ENCODE measurements at regions not wholly inside any gene's neighbourhood (a gene's known extent, or its start where the extent isn't known, plus 50 kb on each side); places are given as distances from the start of the nearest gene placed in this dataset.

- TF ChIP-seq CTCF (IDR thresholded peaks at IDR 0.05; ENCODE audit: insufficient read depth, low read length, poor library complexity, severe bottlenecking) (no peak), EZH2phosphoT487 (conservative IDR thresholded peaks at IDR 0.05; ENCODE audit: low read length) (no peak)
Observed at GRCh38 chr10:10758306-10758705, 259.4 kb upstream of the CELF2 start.
